ENCODE measurements at regions not wholly inside any gene's neighbourhood (a gene's known extent, or its start where the extent isn't known, plus 50 kb on each side); places are given as distances from the start of the nearest gene placed in this dataset.

- TF ChIP-seq CTCF (IDR thresholded peaks at IDR 0.05 in 2 of 3, conservative IDR thresholded peaks at IDR 0.05 in 1 of 3; ENCODE audit: control insufficient read depth in 2 of 3, extremely low read depth in 1 of 3, insufficient read depth in 1 of 3, low read depth in 3 of 3, low read length in 3 of 3) (no peak), EZH2 (IDR thresholded peaks at IDR 0.05; ENCODE audit: borderline replicate concordance, control insufficient read depth, low read depth, low read length) (no peak), E2F4 (IDR thresholded peaks at IDR 0.05; ENCODE audit: low read depth, low read length) (no peak), FOXK2 (IDR thresholded peaks at IDR 0.05) (no peak), BCL3 (IDR thresholded peaks at IDR 0.05; ENCODE audit: borderline replicate concordance, insufficient read depth, low read depth, low read length, poor library complexity, severe bottlenecking) (no peak), MAX (IDR thresholded peaks at IDR 0.05; ENCODE audit: low read depth, low read length) (no peak), ZBTB33 (IDR thresholded peaks at IDR 0.05) (no peak), BHLHE40 (IDR thresholded peaks at IDR 0.05; ENCODE audit: borderline replicate concordance in 1 of 2, low read depth in 2 of 2, low read length in 1 of 2) (no peak), ZNF274 (IDR thresholded peaks at IDR 0.05; ENCODE audit: insufficient read depth, insufficient read length) (no peak), POLR2AphosphoS5 (IDR thresholded peaks at IDR 0.05; ENCODE audit: low read length) (no peak)
Observed at GRCh38 chr16:60328152-60328551, 1594.0 kb upstream of the GOT2 start.
